ENCODE measurements at regions not wholly inside any gene's neighbourhood (a gene's known extent, or its start where the extent isn't known, plus 50 kb on each side); places are given as distances from the start of the nearest gene placed in this dataset.
"Not testable (repeated sequence)": the region's sequence is repeated elsewhere in the genome, so short reads cannot be mapped to it uniquely, and the experiment has no call there.

GRCh38 chr4:157689476-157689875 lies 468.9 kb downstream of the GRIA2 start:
- DNase-seq, result no peak
- Histone ChIP-seq H3K9ac (ENCODE audit: insufficient read depth in 1 of 2, low read length in 2 of 2) (no peak overlapping the region), H3K4me3 (no peak overlapping the region), H3K9me3 (ENCODE audit: control insufficient read depth in 4 of 4, insufficient read depth in 3 of 4, low read length in 3 of 4) (no peaks in the 10 kb centered on the region), H3K4me1 (ENCODE audit: control insufficient read depth in 5 of 5, insufficient read depth in 5 of 5, low read length in 5 of 5) (no peaks in the 10 kb centered on the region), H3K27ac (ENCODE audit: low read depth in 1 of 2, low read length in 1 of 2) (no peak overlapping the region), H3K27me3 (ENCODE audit: control insufficient read depth in 3 of 3, insufficient read depth in 3 of 3, low read length in 2 of 3) (no peaks in the 10 kb centered on the region), H3K36me3 (ENCODE audit: control insufficient read depth in 4 of 4, insufficient read depth in 4 of 4, low read length in 4 of 4) (no peaks in the 10 kb centered on the region)
- 75 to 88% methylated on average over 1 of the region's 1 CpG for WGBS, 2 donors
- ATAC-seq (ENCODE audit: insufficient read depth, low FRiP score), result no peak
- TF ChIP-seq CTCF (IDR thresholded peaks at IDR 0.05; ENCODE audit: control extremely low read depth, extremely low read depth), result no peak

GRCh38 chr4:157687971-157688370 lies 467.4 kb downstream of the GRIA2 start:
- no peaks in the 10 kb centered on the region for H3K9me3 ChIP-seq (ENCODE audit: control insufficient read depth in 4 of 4, insufficient read depth in 3 of 4, low read length in 3 of 4)
- H3K4me1 ChIP-seq (ENCODE audit: control insufficient read depth in 5 of 5, insufficient read depth in 5 of 5, low read length in 5 of 5), result no peaks in the 10 kb centered on the region
- H3K9ac ChIP-seq (ENCODE audit: insufficient read depth in 1 of 2, low read length in 2 of 2), result no peak overlapping the region
- no peaks in the 10 kb centered on the region for H3K36me3 ChIP-seq (ENCODE audit: control insufficient read depth in 4 of 4, insufficient read depth in 4 of 4, low read length in 4 of 4)
- WGBS, 2 donors, result 85 to 91% methylated on average over 1 of the region's 1 CpG
- H3K27ac ChIP-seq (ENCODE audit: low read depth in 1 of 2, low read length in 1 of 2), result no peak overlapping the region
- DNase-seq (no peak), ATAC-seq (ENCODE audit: insufficient read depth, low FRiP score) (no peak)
- H3K27me3 ChIP-seq (ENCODE audit: control insufficient read depth in 3 of 3, insufficient read depth in 3 of 3, low read length in 2 of 3), result no peaks in the 10 kb centered on the region
- no peak for TF ChIP-seq CTCF (IDR thresholded peaks at IDR 0.05; ENCODE audit: control extremely low read depth, extremely low read depth)
- H3K4me3 ChIP-seq, result no peak overlapping the region

- not testable (repeated sequence) for ATAC-seq (ENCODE audit: insufficient read depth, low FRiP score); H3K27ac ChIP-seq (ENCODE audit: low read depth in 1 of 2, low read length in 1 of 2); H3K9ac ChIP-seq (ENCODE audit: insufficient read depth in 1 of 2, low read length in 2 of 2); H3K36me3 ChIP-seq (ENCODE audit: control insufficient read depth in 4 of 4, insufficient read depth in 4 of 4, low read length in 4 of 4); H3K4me1 ChIP-seq (ENCODE audit: control insufficient read depth in 5 of 5, insufficient read depth in 5 of 5, low read length in 5 of 5); H3K9me3 ChIP-seq (ENCODE audit: control insufficient read depth in 4 of 4, insufficient read depth in 3 of 4, low read length in 3 of 4); H3K4me3 ChIP-seq; H3K27me3 ChIP-seq (ENCODE audit: control insufficient read depth in 3 of 3, insufficient read depth in 3 of 3, low read length in 2 of 3); DNase-seq
Observed at GRCh38 chr4:157679326-157679725, 458.8 kb downstream of the GRIA2 start.

GRCh38 chr4:157678478-157678877 lies 457.9 kb downstream of the GRIA2 start:
- WGBS, 2 donors, result 87 to 89% methylated on average over 3 of the region's 3 CpGs
- no peak for ATAC-seq (ENCODE audit: insufficient read depth, low FRiP score)
- H3K9ac ChIP-seq (ENCODE audit: insufficient read depth in 1 of 2, low read length in 2 of 2), result no peak overlapping the region
- no peak overlapping the region for H3K4me3 ChIP-seq
- no peaks in the 10 kb centered on the region for H3K36me3 ChIP-seq (ENCODE audit: control insufficient read depth in 4 of 4, insufficient read depth in 4 of 4, low read length in 4 of 4)
- no peak for TF ChIP-seq CTCF (IDR thresholded peaks at IDR 0.05; ENCODE audit: control extremely low read depth, extremely low read depth)
- no peaks in the 10 kb centered on the region for H3K4me1 ChIP-seq (ENCODE audit: control insufficient read depth in 5 of 5, insufficient read depth in 5 of 5, low read length in 5 of 5)
- peaks cover 0 to 6% (median 4%) of the 10 kb centered on the region in 4 donors for H3K9me3 ChIP-seq (ENCODE audit: control insufficient read depth in 4 of 4, insufficient read depth in 3 of 4, low read length in 3 of 4)
- no peak for DNase-seq
- H3K27ac ChIP-seq (ENCODE audit: low read depth in 1 of 2, low read length in 1 of 2), result no peak overlapping the region
- H3K27me3 ChIP-seq (ENCODE audit: control insufficient read depth in 3 of 3, insufficient read depth in 3 of 3, low read length in 2 of 3), result no peaks in the 10 kb centered on the region

Measured in lung (tissue), 11 donors.